Stomach (tissue), 8 donors: ENCODE measurements at regions not wholly inside any gene's neighbourhood (a gene's known extent, or its start where the extent isn't known, plus 50 kb on each side); places are given as distances from the start of the nearest gene placed in this dataset.
"Not testable (repeated sequence)": the region's sequence is repeated elsewhere in the genome, so short reads cannot be mapped to it uniquely, and the experiment has no call there.

ENCODE experiments used
- DNase-seq, 2 donors: peaks; one replicate each; pipeline versions ENCODE4 v3.0.0 to v3.0.0-alpha.2; 2013 to 2019
- H3K27ac ChIP-seq, 5 donors: fragments of 200-600 bp in 4 of 5; sonication (generic) in 4 of 5; one replicate each; pipeline ENCODE4 v1.5.1; 2013 to 2019; ENCODE audit warnings: mild to moderate bottlenecking in 1 of 5, moderate library complexity in 1 of 5
- H3K27me3 ChIP-seq, 3 donors: fragments of 200-600 bp; sonication (generic); one replicate each; pipeline ENCODE4 v1.5.1; 2017 to 2019; ENCODE audit warnings: mixed run types in 1 of 3
- H3K36me3 ChIP-seq, 4 donors: fragments of 200-600 bp; sonication (generic); 1 replicate in 3 of 4; 2 replicates in 1 of 4; pipeline ENCODE4 v1.5.1; 2016 to 2019
- H3K4me1 ChIP-seq, 4 donors: fragments of 200-600 bp; sonication (generic); one replicate each; pipeline ENCODE4 v1.5.1; 2016 to 2019
- H3K4me3 ChIP-seq, 4 donors: fragments of 200-600 bp; sonication (generic) in 3 of 4; one replicate each; pipeline ENCODE4 v1.5.1; 2016 to 2019; ENCODE audit warnings: mild to moderate bottlenecking in 1 of 4
- H3K9me3 ChIP-seq, 4 donors: fragments of 200-600 bp; sonication (generic); one replicate each; pipeline ENCODE4 v1.5.1; 2016 to 2019
- CTCF ChIP-seq, 7 experiments: fragments of 450-650 bp in 4 of 7; fragments of 200-600 bp in 3 of 7; sonication (generic) in 3 of 7; IDR thresholded peaks; one replicate each; pipeline ENCODE4 v1.5.1; 2016 to 2019; ENCODE audit warnings: antibody characterized with exemption in 7 of 7, control low read depth in 2 of 7, mild to moderate bottlenecking in 1 of 7
- EP300 ChIP-seq: sonication (generic); formaldehyde crosslinking; IDR thresholded peaks from one replicate; pipeline ENCODE4 v1.6.1; 2017; ENCODE audit warnings: antibody characterized with exemption
- POLR2A ChIP-seq, 4 donors: fragments of 450-650 bp; IDR thresholded peaks; one replicate each; pipeline ENCODE4 v1.6.1; 2016; ENCODE audit warnings: antibody characterized with exemption in 4 of 4, control low read depth in 2 of 4, mild to moderate bottlenecking in 1 of 4, moderate library complexity in 1 of 4
- POLR2AphosphoS5 ChIP-seq, 3 donors: sonication (generic); formaldehyde crosslinking; IDR thresholded peaks; one replicate each; pipeline ENCODE4 v1.6.1; 2016; ENCODE audit warnings: antibody characterized with exemption in 3 of 3
- WGBS, 5 donors: extraction: QIAGEN DNeasy Blood & Tissue Kit in 3 of 5; methylation state at CpG; one replicate each; pipeline versions ENCODE4 v1.1.5 to v1.1.7; 2013 to 2018; 5-methylcytosine and 5-hydroxymethylcytosine counted together
- intact Hi-C: fragments of 100-400 bp; cut with DNase I; formaldehyde crosslinking; loops from one replicate; pipeline ENCODE4 v1.15.1; 2023; ENCODE audit warnings: low total_unique reads
- donor health status: healthy with polysubstance abuse.
- donor health status: Bipolar disorder and iron deficiency.
- donor health status: healthy.

GRCh38 chr5:135154197-135154596 is 120.2 kb upstream of the PITX1 start:
- 74 to 88% (median 87%) methylated on average over 8 of the region's 8 CpGs for WGBS, 5 donors
- H3K4me1 ChIP-seq, result no peaks in the 10 kb centered on the region
- DNase-seq, result no peak
- no peaks in the 10 kb centered on the region for H3K27me3 ChIP-seq
- peaks cover 12 to 20% (median 16%) of the 10 kb centered on the region in 4 donors for H3K9me3 ChIP-seq
- H3K27ac ChIP-seq, result no peak overlapping the region
- no peaks in the 10 kb centered on the region for H3K36me3 ChIP-seq
- TF ChIP-seq EP300 (no peak), POLR2A (IDR thresholded peaks at IDR 0.05) (no peak), CTCF (IDR thresholded peaks at IDR 0.05) (no peak), POLR2AphosphoS5 (IDR thresholded peaks at IDR 0.05) (no peak)
- H3K4me3 ChIP-seq, result no peak overlapping the region
- intact Hi-C loops, result no loop called here

GRCh38 chr5:135153661-135154060 is 119.6 kb upstream of the PITX1 start:
- Histone ChIP-seq H3K9me3 (peaks cover 6 to 16% (median 11%) of the 10 kb centered on the region in 4 donors), H3K27me3 (no peaks in the 10 kb centered on the region), H3K4me1 (no peaks in the 10 kb centered on the region), H3K4me3 (no peak overlapping the region), H3K36me3 (no peaks in the 10 kb centered on the region), H3K27ac (no peak overlapping the region)
- no peak for DNase-seq
- intact Hi-C loops, result no loop called here
- no peak for TF ChIP-seq POLR2AphosphoS5 (IDR thresholded peaks at IDR 0.05)
- no peak for TF ChIP-seq EP300
- no peak for TF ChIP-seq CTCF (IDR thresholded peaks at IDR 0.05)
- no peak for TF ChIP-seq POLR2A (IDR thresholded peaks at IDR 0.05)
- 74 to 80% (median 76%) methylated on average over 3 of the region's 3 CpGs for WGBS, 5 donors

- WGBS, 5 donors, result 75 to 81% (median 80%) methylated on average over 4 of the region's 4 CpGs
- no peak for TF ChIP-seq POLR2AphosphoS5 (IDR thresholded peaks at IDR 0.05)
- no peak for TF ChIP-seq EP300
- TF ChIP-seq CTCF (IDR thresholded peaks at IDR 0.05), result no peak
- no peak for TF ChIP-seq POLR2A (IDR thresholded peaks at IDR 0.05)
- H3K36me3 ChIP-seq, result no peaks in the 10 kb centered on the region
- no peaks in the 10 kb centered on the region for H3K4me1 ChIP-seq
- DNase-seq, result no peak
- H3K4me3 ChIP-seq, result no peak overlapping the region
- peaks cover 2 to 12% (median 7%) of the 10 kb centered on the region in 4 donors for H3K9me3 ChIP-seq
- H3K27ac ChIP-seq, result no peak overlapping the region
- intact Hi-C loops, result no loop called here
- no peaks in the 10 kb centered on the region for H3K27me3 ChIP-seq
Observed at GRCh38 chr5:135153259-135153658, 119.2 kb upstream of the PITX1 start.

GRCh38 chr5:135151660-135152059 is 117.6 kb upstream of the PITX1 start:
- H3K4me1 ChIP-seq, intact Hi-C loops, H3K9me3 ChIP-seq, H3K27me3 ChIP-seq, H3K36me3 ChIP-seq, DNase-seq, H3K4me3 ChIP-seq, H3K27ac ChIP-seq: not testable (repeated sequence)
- 86 to 97% (median 93%) methylated on average over 2 to 3 of the region's 3 CpGs for WGBS, 5 donors

GRCh38 chr5:135151256-135151655 is 117.2 kb upstream of the PITX1 start:
- TF ChIP-seq POLR2AphosphoS5 (IDR thresholded peaks at IDR 0.05) (no peak), POLR2A (IDR thresholded peaks at IDR 0.05) (no peak), CTCF (IDR thresholded peaks at IDR 0.05) (no peak), EP300 (no peak)
- intact Hi-C loops, result no loop called here
- 79 to 93% (median 88%) methylated on average over 5 of the region's 5 CpGs for WGBS, 5 donors
- Histone ChIP-seq H3K36me3 (no peaks in the 10 kb centered on the region), H3K27ac (no peak overlapping the region), H3K4me1 (no peaks in the 10 kb centered on the region), H3K4me3 (no peak overlapping the region), H3K27me3 (no peaks in the 10 kb centered on the region), H3K9me3 (no peaks in the 10 kb centered on the region)
- no peak for DNase-seq
